ENCODE measurements at regions not wholly inside any gene's neighbourhood (a gene's known extent, or its start where the extent isn't known, plus 50 kb on each side); places are given as distances from the start of the nearest gene placed in this dataset.

- Histone ChIP-seq H3K9me2 (replicated peaks; ENCODE audit: insufficient read depth) (no peaks in the 10 kb centered on the region), H3K27me3 (no peaks in the 10 kb centered on the region), H3K36me3 (replicated peaks; ENCODE audit: insufficient read depth, low read depth) (no peaks in the 10 kb centered on the region), H3K4me2 (no peak overlapping the region), H3K9me3 (ENCODE audit: low read depth) (no peaks in the 10 kb centered on the region), H4K20me1 (ENCODE audit: insufficient read depth, poor library complexity, severe bottlenecking) (no peaks in the 10 kb centered on the region), H3K4me1 (ENCODE audit: insufficient read depth) (no peaks in the 10 kb centered on the region), H3K4me3 (no peak overlapping the region), H3K79me2 (no peaks in the 10 kb centered on the region), H2AFZ (no peak overlapping the region), H3K27ac (peak overlapping the region; percentile 56)
- TF ChIP-seq EZH2 (IDR thresholded peaks at IDR 0.05; ENCODE audit: borderline replicate concordance) = no peak
- no peak for TF ChIP-seq EZH2phosphoT487 (IDR thresholded peaks at IDR 0.05; ENCODE audit: low read depth, severe bottlenecking, unreplicated experiment)
- TF ChIP-seq CTCF (IDR thresholded peaks at IDR 0.05; ENCODE audit: poor library complexity) = no peak
- 54% methylated on average over 10 of the region's 10 CpGs for WGBS (ENCODE audit: low lambda C conversion rate, missing lambda C conversion rate)
- DNase-seq (ENCODE audit: low spot score) = peak; percentile 64
These were observed 90.2 kb upstream of the C1orf21 start for GRCh38 chr1:184296466-184297243.

GRCh38 chr1:184297244-184297750 is 89.5 kb upstream of the C1orf21 start:
- no peaks in the 10 kb centered on the region for H3K27me3 ChIP-seq

DNA sequence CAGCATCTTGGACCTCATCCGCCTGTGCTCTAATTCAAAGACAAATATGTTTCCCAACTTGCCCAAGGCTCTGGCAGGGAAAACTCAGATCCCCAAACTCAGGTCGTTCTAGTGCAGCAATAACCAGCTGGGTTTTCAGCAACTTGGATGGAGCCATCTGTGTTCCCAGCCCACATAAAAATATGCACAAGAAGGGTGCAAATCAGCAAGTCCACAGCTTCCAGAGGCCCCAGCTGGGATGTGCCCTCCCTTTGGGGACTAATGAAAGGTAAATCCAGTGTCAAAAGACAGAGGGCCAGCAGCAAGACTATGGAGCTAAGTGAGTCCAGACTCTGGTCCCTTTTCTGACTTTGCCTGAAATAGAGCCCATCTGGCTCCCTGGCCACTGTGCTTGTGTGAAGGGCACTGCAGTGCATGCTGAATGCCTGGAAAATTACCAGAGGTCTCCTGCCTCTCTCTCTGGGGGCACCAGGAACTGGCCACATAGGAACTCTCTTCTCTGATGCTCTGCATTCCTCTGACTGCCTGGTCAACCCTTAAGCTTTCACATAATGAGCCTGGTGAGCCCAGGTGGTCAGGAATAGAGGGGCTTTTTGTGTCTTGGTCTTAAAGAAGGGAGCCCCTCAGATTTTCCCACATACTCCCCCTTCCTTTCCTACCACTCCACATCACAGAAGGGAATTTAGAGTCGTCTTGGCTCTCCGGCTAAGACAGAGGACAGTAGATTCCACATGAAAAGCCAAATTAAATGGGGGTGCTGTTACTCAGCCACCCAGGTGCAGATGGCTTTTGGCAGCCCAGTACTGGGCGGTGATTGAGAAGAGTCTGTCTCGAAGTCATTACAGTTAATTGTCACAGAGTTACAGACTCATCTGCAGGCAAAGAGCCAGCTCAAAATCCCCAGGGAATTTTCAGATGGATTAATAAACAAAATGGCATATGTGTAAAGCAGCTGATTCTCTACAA is 88.1 kb upstream of the C1orf21 start:
- Histone ChIP-seq H3K27me3 (no peaks in the 10 kb centered on the region), H4K20me1 (ENCODE audit: insufficient read depth, poor library complexity, severe bottlenecking) (no peaks in the 10 kb centered on the region), H3K4me3 (no peak overlapping the region), H3K79me2 (no peaks in the 10 kb centered on the region), H3K9me2 (replicated peaks; ENCODE audit: insufficient read depth) (no peaks in the 10 kb centered on the region), H3K4me2 (no peak overlapping the region), H2AFZ (no peak overlapping the region), H3K4me1 (ENCODE audit: insufficient read depth) (no peaks in the 10 kb centered on the region), H3K27ac (no peak overlapping the region), H3K36me3 (replicated peaks; ENCODE audit: insufficient read depth, low read depth) (no peaks in the 10 kb centered on the region), H3K9me3 (ENCODE audit: low read depth) (no peaks in the 10 kb centered on the region)
- 80% methylated on average over 6 of the region's 6 CpGs for WGBS (ENCODE audit: low lambda C conversion rate, missing lambda C conversion rate)
- TF ChIP-seq EZH2 (IDR thresholded peaks at IDR 0.05; ENCODE audit: borderline replicate concordance) (no peak), CTCF (IDR thresholded peaks at IDR 0.05; ENCODE audit: poor library complexity) (no peak), EZH2phosphoT487 (IDR thresholded peaks at IDR 0.05; ENCODE audit: low read depth, severe bottlenecking, unreplicated experiment) (no peak)
- DNase-seq (ENCODE audit: low spot score) = no peak

More at GRCh38 chr1:184297244-184297750, 89.5 kb upstream of the C1orf21 start:
- H3K27ac ChIP-seq = no peak overlapping the region
- H3K4me2 ChIP-seq = no peak overlapping the region
- H4K20me1 ChIP-seq (ENCODE audit: insufficient read depth, poor library complexity, severe bottlenecking) = no peaks in the 10 kb centered on the region
- H3K36me3 ChIP-seq (replicated peaks; ENCODE audit: insufficient read depth, low read depth) = no peaks in the 10 kb centered on the region
- 88% methylated on average over 3 of the region's 3 CpGs for WGBS (ENCODE audit: low lambda C conversion rate, missing lambda C conversion rate)
- no peaks in the 10 kb centered on the region for H3K79me2 ChIP-seq
- no peak for DNase-seq (ENCODE audit: low spot score)
- H3K4me3 ChIP-seq = no peak overlapping the region
- TF ChIP-seq CTCF (IDR thresholded peaks at IDR 0.05; ENCODE audit: poor library complexity) = no peak
- no peak for TF ChIP-seq EZH2 (IDR thresholded peaks at IDR 0.05; ENCODE audit: borderline replicate concordance)
- no peak for TF ChIP-seq EZH2phosphoT487 (IDR thresholded peaks at IDR 0.05; ENCODE audit: low read depth, severe bottlenecking, unreplicated experiment)
- H3K4me1 ChIP-seq (ENCODE audit: insufficient read depth) = no peaks in the 10 kb centered on the region
- no peak overlapping the region for H2AFZ ChIP-seq
- H3K9me3 ChIP-seq (ENCODE audit: low read depth) = no peaks in the 10 kb centered on the region
- no peaks in the 10 kb centered on the region for H3K9me2 ChIP-seq (replicated peaks; ENCODE audit: insufficient read depth)

All from hepatocyte (in vitro differentiated cells).